Transverse colon (tissue), 3 donors: ENCODE measurements at regions not wholly inside any gene's neighbourhood (a gene's known extent, or its start where the extent isn't known, plus 50 kb on each side); places are given as distances from the start of the nearest gene placed in this dataset.
"Not testable (repeated sequence)": the region's sequence is repeated elsewhere in the genome, so short reads cannot be mapped to it uniquely, and the experiment has no call there.

Source experiments
- EP300 ChIP-seq: sonication (generic); formaldehyde crosslinking; IDR thresholded peaks from one replicate; pipeline ENCODE4 v1.6.1; 2017; ENCODE audit warnings: antibody characterized with exemption, low read depth
- POLR2A ChIP-seq: fragments of 450-650 bp; IDR thresholded peaks from one replicate; pipeline ENCODE4 v1.6.1; 2016; ENCODE audit warnings: antibody characterized with exemption, mild to moderate bottlenecking, moderate library complexity
- TF ChIP-seq, protein P1 (sequence below), 5 experiments: fragments of 200-600 bp in 3 of 5; fragments of 450-650 bp in 2 of 5; sonication (generic) in 3 of 5; IDR thresholded peaks; 1 replicate in 2 of 5; 2 replicates in 3 of 5; pipeline ENCODE4 v1.5.1; 2016 to 2017; ENCODE audit warnings: antibody characterized with exemption in 5 of 5, inconsistent platforms in 3 of 5, mild to moderate bottlenecking in 2 of 5, moderate library complexity in 1 of 5

DNA sequence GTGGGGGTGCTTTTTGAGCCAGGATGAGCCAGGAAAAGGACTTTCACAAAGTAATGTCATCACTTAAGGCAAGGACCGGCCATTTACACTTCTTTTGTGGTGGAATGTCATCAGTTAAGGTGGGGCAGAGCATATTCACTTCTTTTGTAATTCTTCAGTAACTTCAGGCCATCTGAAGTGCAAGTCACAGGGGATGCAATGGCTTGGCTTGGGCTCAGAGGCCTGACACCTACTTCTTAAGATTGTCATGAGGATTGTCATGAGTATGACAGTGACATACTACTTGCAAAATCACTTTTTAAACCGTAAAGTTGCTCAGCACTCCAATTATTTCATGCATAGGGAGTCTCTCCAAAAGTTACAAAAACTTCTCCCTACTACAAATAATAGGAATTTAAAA, 114.4 kb upstream of the CACHD1 start:
- TF ChIP-seq, protein P1, sequence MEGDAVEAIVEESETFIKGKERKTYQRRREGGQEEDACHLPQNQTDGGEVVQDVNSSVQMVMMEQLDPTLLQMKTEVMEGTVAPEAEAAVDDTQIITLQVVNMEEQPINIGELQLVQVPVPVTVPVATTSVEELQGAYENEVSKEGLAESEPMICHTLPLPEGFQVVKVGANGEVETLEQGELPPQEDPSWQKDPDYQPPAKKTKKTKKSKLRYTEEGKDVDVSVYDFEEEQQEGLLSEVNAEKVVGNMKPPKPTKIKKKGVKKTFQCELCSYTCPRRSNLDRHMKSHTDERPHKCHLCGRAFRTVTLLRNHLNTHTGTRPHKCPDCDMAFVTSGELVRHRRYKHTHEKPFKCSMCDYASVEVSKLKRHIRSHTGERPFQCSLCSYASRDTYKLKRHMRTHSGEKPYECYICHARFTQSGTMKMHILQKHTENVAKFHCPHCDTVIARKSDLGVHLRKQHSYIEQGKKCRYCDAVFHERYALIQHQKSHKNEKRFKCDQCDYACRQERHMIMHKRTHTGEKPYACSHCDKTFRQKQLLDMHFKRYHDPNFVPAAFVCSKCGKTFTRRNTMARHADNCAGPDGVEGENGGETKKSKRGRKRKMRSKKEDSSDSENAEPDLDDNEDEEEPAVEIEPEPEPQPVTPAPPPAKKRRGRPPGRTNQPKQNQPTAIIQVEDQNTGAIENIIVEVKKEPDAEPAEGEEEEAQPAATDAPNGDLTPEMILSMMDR (IDR thresholded peaks at IDR 0.05), result not testable (repeated sequence)
- not testable (repeated sequence) for TF ChIP-seq POLR2A, EP300
